Forelimb muscle (tissue), 1 donor: ENCODE measurements at regions not wholly inside any gene's neighbourhood (a gene's known extent, or its start where the extent isn't known, plus 50 kb on each side); places are given as distances from the start of the nearest gene placed in this dataset.
"Not testable (repeated sequence)": the region's sequence is repeated elsewhere in the genome, so short reads cannot be mapped to it uniquely, and the experiment has no call there.

Experiments used
- DNase-seq: peaks from one replicate; pipeline ENCODE4 v3.0.0-alpha.2; 2013; ENCODE audit warnings: low read depth

- DNase-seq, result no peak
Observed at GRCh38 chr15:36175186-36175740, 404.2 kb upstream of the CDIN1 start.

DNA sequence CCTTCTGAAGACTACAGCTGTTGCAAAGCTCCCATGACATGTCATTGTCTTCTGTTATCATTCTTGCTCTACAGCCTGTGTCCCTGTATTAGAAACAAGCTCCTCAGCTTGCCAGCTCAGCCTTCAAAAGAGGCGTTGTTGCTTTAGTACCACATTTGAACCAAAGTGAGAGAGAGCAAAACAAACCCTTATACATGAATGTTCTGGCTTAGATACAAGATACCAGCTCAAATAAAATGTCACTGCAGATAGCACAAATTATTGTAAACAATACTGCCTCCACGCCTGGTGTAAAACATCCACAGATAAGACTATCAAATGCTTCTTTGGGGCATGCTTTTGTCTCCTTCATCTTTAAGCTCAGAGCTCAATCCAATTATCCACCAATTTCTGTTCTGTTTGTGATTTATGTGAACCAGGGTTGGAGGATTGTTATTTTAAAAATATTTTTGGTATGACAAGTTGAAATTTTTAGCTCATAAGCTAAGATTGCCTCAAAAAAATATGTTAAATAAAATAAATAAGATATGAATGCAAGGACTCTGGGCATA, 403.6 kb upstream of the CDIN1 start:
- no peak for DNase-seq

DNA sequence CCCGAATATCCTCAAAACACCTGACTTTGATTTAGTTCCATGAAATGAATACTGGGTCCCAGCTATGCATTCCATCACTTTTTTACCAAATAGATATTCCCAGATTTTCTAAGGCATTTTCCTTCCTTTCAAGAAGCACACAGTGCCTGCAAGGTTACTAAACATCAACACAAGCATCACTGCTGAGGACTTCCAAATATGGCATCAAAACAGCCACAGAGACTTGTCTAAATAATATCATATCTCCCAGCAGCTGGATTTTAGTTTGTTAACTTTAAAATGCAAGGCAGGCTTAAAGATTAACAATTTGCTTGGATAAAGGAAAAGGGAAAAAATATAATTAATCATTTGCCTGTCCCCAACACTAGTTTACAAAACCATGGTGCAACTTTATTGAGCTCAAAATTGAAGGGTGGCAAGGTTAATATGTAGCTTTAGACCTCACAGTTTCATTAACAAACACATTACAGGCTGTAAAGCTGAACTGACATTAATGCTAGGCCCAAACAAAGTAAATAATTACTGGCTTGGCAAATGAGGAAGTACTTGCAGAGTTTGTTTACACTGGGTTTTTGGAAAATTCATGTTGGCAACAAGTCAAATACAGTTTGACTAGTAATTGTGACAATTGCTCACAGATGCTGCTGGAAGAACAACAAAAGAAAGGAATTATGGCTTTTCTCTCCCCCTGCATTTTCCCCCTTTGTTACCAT, 401.7 kb upstream of the CDIN1 start:
- no peak for DNase-seq

- DNase-seq, result no peak
Observed at GRCh38 chr15:36178303-36178633, 401.2 kb upstream of the CDIN1 start.

- DNase-seq, result no peak
Observed at GRCh38 chr15:36183201-36183600, 396.2 kb upstream of the CDIN1 start.

DNA sequence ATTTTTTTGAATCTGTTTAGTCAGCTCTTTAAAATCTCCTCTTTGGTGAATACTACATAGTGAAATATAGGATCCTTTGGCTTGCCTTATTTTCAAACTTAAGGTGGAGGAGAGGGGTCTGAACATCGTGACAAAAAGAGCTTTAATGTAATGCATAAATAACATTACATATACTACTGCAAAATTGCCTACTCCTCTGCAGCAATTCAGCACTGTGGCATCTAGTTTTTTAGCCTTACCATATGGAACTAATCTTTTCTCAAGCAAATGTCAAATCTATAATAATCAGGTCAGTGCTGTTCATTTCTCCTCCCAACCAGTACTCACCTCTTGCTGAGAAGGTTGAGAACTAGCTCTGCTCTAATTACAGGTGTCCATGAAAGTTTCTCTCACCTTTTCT, 394.0 kb upstream of the CDIN1 start:
- DNase-seq, result no peak

- DNase-seq, result no peak
Observed at GRCh38 chr15:36185845-36186244, 393.6 kb upstream of the CDIN1 start.

DNA sequence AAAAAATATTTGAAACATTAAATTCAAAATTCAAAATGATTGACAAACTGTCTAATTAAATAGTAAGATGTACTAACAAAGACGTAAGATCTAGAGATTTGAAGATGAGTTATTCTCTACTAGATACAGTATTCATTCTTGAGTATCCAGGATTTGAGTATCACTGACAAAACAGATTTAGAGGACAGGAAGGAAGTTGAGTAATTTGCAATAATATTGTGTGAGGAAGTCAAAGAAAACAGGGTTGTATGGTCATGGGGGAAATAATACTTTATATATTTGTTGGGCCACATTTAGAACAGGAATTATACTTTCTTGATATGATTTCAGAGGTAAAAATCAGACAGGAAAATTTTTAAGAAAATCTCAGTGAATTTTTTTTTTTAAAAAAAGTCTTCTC, 393.1 kb upstream of the CDIN1 start:
- no peak for DNase-seq

GRCh38 chr15:36191459-36191858, 388.0 kb upstream of the CDIN1 start:
- no peak for DNase-seq

DNA sequence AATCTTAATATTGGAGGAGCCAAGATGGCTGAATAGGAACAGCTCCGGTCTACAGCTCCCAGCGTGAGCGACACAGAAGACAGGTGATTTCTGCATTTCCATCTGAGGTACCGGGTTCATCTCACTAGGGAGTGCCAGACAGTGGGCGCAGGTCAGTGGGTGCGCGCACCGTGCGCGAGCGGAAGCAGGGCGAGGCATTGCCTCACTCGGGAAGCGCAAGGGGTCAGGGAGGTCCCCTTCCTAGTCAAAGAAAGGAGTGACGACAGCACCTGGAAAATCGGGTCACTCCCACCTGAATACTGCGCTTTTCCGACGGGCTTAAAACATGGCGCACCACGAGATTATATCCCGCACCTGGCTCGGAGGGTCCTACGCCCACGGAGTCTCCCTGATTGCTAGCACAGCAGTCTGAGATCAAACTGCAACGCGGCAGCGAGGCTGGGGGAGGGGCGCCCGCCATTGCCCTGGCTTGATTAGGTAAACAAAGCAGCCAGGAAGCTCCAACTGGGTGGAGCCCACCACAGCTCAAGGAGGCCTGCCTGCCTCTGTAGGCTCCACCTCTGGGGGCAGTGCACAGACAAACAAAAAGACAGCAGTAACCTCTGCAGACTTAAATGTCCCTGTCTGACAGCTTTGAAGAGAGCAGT, 383.9 kb upstream of the CDIN1 start:
- DNase-seq, result not testable (repeated sequence)

GRCh38 chr15:36208868-36209582, 370.4 kb upstream of the CDIN1 start:
- DNase-seq, result no peak

DNA sequence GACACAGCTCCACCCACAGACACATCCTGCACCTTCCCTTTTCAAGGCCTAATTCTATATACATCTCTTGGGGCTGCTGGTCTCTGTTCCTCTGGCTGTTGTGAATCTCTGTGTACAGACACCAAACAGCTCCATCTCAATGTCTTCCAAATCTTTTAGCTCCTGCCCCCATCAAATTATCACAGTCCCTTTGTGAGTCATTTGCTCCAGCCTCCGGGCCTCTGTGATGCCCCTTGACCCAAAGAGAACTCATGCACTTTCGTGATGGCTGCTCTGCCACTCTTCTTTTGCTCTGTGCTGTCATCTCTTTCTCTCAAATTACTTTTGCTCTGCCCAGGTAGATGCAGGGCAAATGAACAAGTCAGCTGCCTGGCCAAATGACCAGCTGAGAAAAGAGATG, 369.0 kb upstream of the CDIN1 start:
- DNase-seq, result no peak

DNA sequence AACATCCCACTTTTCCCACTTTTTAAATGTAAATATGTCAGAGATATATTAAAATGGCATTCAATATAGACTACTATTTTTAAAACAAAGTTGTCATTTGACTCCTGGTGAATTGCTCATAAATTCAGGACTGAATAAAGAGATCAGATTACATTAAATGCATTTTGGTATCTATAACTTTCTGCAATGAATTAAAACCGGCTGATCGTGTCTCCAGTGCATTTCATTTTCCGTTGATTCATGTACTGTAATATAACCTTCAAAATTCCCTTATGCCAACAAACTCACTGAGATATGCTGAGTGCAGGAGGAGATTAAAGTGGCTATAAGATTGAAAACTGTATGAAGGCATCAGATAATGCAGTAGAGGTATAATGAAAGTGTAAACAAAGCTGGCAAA, 361.1 kb upstream of the CDIN1 start:
- DNase-seq, result no peak

- no peak for DNase-seq
Observed at GRCh38 chr15:36218991-36219390, 360.4 kb upstream of the CDIN1 start.

GRCh38 chr15:36221992-36222391, 357.4 kb upstream of the CDIN1 start:
- no peak for DNase-seq

GRCh38 chr15:36230776-36231175, 348.6 kb upstream of the CDIN1 start:
- DNase-seq, result no peak

DNA sequence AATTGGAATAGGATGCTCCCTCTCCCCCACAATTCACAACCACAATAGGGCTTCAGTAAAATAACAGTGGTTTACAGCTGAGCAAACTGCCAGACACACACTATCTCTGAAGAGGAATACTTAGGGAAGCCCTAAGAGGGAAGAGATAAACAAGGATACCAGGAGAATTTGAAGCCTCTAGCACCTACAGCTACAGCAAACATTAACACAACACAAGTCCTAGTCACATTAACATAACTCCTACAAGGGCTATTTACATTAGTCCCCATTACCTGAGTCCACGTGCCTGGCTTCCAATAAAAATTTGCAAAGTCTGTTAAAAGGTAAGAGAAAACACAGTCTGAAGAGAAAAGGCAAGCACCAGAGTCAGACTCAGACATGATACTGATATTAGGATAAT, 346.9 kb upstream of the CDIN1 start:
- DNase-seq, result no peak

DNA sequence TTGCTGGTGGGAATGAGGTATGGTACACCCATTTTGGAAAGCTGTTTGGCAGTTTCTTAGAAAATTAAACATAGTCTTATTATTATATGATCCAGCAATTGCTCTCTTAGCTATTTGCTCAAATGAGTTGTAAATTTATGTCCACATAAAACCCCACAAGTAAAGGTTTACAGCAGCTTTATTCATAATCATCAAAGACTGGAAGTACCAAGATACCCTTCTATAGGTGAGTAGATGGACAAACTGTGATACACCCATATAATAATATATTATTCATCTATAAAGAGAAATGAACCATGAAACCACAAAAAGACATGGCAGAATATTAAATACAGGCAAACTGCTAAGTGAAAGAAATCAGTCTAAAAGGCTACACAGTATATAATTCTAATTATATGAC, 344.7 kb upstream of the CDIN1 start:
- DNase-seq, result no peak

DNA sequence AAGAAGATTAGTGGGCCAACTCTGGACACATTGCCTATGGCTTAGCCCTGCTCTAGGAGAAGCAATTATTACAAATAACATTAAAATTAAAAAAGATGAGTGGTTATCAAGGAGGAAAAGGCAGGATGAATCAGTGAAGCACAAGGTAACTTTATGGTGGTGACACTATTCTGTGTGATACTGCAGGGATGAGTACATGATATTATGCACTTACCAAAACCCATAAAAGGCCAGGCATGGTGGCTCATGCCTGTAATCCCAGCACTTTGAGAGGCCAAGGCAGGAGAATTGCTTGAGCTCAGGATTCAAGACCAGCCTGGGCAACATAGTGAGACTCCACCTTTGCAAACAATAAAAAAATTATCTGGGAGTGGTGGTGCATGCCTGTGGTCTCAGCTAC, 344.3 kb upstream of the CDIN1 start:
- no peak for DNase-seq

- DNase-seq, result no peak
Observed at GRCh38 chr15:36239509-36239908, 339.9 kb upstream of the CDIN1 start.

DNA sequence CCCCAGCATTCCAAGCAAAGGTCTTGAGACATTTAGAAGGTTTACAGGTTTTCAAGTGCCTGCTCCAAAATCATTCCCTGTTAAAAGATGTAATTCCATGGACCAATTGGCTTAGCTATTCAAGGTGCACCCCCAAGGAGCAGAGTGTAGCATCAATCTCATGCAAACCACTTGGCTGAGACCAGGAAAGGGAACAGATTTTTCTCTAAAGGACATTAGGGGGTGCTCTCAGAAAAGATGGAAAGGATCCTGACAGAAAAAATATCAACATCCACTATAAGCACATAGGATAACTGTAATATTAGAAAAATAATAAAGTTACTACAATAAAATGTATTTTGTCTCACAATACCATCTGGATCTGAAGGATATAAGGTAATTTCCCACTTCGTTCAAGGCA, 328.0 kb upstream of the CDIN1 start:
- no peak for DNase-seq

GRCh38 chr15:36252146-36252711, 327.2 kb upstream of the CDIN1 start:
- DNase-seq, result no peak
